Choroid plexus epithelial cell (primary cell): ENCODE measurements at regions not wholly inside any gene's neighbourhood (a gene's known extent, or its start where the extent isn't known, plus 50 kb on each side); places are given as distances from the start of the nearest gene placed in this dataset.

Experiments
- DNase-seq: peaks from one replicate; pipeline ENCODE4 v3.0.0-alpha.2; 2010; ENCODE audit warnings: low read depth
- H3K4me3 ChIP-seq: 2 replicates; pipeline ENCODE4 v1.5.1; 2011; ENCODE audit warnings: low read depth, mild to moderate bottlenecking, control low read depth, low read length, moderate library complexity
- CTCF ChIP-seq: conservative IDR thresholded peaks from 2 replicates; pipeline ENCODE4 v1.5.1; 2011; ENCODE audit warnings: low read depth, mild to moderate bottlenecking, control low read depth, inconsistent platforms, low read length, moderate library complexity

DNA sequence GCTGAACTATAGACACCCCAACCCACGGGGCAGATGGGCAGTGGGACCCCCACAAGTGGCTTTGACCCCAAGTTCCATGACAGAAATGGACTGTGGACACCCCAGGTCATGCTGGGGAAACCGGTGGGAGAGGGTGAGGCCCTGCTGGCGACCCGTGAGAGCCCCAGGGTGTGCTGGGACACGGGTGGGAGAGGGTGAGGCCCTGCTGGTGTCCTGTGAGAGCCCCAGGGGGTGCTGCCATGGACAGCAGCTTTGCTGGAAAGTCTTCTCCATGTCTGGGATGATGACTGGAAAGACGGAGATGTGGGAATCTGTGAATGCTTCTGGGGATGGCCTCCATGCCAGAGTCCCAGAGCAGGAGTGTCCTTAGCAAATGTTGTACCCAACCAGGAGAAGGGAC, 148.4 kb downstream of the URI1 start:
- TF ChIP-seq CTCF: no peak
- DNase-seq: no peak
- H3K4me3 ChIP-seq: no peak overlapping the region

DNA sequence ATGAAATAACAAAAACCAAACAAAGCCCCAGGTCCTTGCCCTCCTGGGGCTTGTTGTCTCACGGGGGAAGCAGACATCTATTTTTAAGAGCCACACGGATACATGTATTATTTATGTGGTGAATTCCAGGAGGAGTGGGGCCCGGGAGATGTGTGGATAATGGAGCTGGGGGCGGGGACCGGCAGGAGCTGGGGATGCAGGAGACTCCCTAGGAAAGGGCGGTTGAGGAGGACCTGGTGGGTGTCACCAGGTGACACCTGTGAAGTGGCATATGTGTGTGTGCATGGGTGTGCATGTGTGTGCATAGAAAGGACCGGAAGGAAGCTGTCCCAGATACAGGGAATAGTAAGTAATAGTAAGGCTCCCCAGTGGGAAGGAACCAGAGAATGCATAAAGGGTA, 148.9 kb downstream of the URI1 start:
- no peak for TF ChIP-seq CTCF
- no peak overlapping the region for H3K4me3 ChIP-seq
- no peak for DNase-seq

- no peak overlapping the region for H3K4me3 ChIP-seq
- TF ChIP-seq CTCF: no peak
- no peak for DNase-seq
Measured at GRCh38 chr19:30091456-30091855, 149.4 kb downstream of the URI1 start.

- DNase-seq: no peak
- no peak overlapping the region for H3K4me3 ChIP-seq
- no peak for TF ChIP-seq CTCF
Measured at GRCh38 chr19:30091856-30092255, 149.8 kb downstream of the URI1 start.

DNA sequence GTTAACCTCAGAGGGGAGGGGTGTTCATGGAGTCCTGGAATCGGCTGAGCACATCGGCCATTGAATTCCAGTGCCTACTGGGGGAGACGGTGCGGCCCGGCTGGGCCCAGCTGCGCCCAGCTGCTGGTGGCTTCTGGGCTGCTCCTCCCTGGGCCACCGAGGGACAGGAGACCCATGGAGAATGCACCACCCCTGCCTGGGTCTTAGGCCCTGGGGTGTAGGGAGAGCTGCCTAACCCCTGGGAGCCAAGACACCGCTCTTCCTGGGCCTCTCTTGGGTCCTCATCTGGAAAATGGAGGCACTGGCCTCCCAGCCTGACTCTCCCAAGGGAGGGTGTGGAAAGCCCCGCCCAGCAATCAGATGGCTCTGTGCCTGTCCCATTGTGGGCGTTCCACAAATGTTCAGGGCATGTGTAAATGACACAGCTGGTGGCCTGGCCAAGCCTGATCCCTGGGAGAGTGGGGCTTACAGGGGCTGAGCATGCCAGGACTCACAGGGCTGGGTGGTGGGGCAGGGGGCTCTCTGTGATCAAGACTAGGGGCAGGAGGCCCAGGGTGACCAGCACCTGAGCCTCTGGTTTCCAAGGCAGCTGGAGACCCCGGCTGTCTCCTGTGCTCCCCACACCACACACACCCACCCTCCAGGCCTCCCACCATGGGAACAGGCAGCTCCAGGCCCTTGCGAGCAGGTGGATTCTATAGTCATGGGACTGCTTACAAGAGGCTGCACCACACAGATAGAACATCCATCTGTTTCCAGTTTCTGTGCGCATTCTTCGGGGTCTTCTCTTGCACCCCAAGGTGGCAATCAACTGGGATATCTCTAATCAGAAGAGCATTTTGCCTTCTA, 150.9 kb downstream of the URI1 start:
- DNase-seq: no peak

DNA sequence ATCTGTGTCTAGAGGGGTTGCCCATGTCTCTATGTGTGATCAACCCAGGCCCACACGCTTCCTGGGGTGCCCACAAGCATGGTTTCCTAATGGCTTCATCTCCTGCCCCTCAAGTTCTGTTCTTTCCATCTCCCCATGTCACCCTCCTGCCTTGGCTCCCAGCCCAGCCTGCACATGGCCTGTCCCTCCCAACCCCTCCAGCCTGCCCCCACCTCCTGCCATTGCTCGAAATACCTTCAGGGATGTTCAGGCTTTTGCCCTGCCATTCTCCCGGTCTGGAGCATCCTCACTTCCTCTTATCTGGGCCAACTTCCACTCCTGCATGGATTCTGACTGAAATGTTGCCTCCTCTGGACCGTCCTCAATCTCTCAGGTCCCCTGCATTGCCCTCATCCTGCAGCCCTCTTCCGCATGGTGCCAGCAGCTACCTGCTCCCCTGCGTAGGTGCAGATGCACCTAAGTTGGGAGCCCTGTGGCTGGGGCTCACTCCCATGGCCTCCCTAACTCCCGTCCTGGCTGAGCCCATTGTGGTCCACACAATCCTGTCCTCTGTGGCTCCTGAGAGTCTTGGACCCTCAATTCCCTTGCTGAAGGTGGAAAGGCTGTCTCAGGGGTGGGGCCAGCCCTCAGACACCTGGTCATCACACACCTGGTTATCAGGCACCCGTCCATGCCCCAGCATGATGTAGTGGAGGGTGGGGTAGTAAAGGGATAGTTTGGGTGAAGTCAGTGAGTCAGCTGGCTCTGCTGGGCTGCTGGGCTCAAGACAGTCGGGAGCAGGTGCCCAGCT, 152.1 kb downstream of the URI1 start:
- no peak overlapping the region for H3K4me3 ChIP-seq
- no peak for DNase-seq
- TF ChIP-seq CTCF: no peak

More for the DNA sequence above, 150.9 kb downstream of the URI1 start:
- H3K4me3 ChIP-seq: no peak overlapping the region
- no peak for TF ChIP-seq CTCF
